Fibroblast of villous mesenchyme (primary cell): ENCODE measurements at regions not wholly inside any gene's neighbourhood (a gene's known extent, or its start where the extent isn't known, plus 50 kb on each side); places are given as distances from the start of the nearest gene placed in this dataset.

Experiments used
- DNase-seq: peaks from one replicate; pipeline ENCODE4 v3.0.0-alpha.2; 2010; ENCODE audit warnings: low read depth
- H3K4me3 ChIP-seq: 2 replicates; pipeline ENCODE4 v1.5.1; 2011; ENCODE audit warnings: low read depth, mild to moderate bottlenecking, low read length
- TF ChIP-seq, protein P1 (sequence below): IDR thresholded peaks from 2 replicates; pipeline ENCODE4 v1.5.1; 2012; ENCODE audit warnings: low read depth, mild to moderate bottlenecking, low read length; ENCODE audit not compliant: insufficient read depth

DNA sequence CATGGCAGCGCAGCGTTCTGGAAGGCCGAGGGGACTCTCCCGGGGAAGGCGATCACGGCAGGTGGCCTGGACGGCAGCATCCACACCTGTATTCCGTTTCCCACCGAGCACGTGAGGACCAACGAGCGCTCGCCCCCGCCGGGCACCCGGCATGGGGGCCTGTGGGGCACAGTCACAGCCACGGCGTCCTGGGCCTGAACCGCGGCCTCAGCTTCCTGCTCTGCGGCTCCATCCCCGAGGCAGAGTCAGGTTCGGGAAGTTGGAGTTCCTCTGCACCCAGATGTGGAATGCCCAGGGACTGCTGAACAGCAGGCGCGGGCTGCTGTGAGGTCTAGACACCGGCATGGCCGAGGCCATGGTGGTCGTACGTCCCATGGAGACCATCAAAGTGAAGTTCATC, 1713.9 kb downstream of the TP53TG3F start:
- H3K4me3 ChIP-seq, result no peak overlapping the region
- no peak for DNase-seq
- TF ChIP-seq, protein P1, sequence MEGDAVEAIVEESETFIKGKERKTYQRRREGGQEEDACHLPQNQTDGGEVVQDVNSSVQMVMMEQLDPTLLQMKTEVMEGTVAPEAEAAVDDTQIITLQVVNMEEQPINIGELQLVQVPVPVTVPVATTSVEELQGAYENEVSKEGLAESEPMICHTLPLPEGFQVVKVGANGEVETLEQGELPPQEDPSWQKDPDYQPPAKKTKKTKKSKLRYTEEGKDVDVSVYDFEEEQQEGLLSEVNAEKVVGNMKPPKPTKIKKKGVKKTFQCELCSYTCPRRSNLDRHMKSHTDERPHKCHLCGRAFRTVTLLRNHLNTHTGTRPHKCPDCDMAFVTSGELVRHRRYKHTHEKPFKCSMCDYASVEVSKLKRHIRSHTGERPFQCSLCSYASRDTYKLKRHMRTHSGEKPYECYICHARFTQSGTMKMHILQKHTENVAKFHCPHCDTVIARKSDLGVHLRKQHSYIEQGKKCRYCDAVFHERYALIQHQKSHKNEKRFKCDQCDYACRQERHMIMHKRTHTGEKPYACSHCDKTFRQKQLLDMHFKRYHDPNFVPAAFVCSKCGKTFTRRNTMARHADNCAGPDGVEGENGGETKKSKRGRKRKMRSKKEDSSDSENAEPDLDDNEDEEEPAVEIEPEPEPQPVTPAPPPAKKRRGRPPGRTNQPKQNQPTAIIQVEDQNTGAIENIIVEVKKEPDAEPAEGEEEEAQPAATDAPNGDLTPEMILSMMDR, result no peak

DNA sequence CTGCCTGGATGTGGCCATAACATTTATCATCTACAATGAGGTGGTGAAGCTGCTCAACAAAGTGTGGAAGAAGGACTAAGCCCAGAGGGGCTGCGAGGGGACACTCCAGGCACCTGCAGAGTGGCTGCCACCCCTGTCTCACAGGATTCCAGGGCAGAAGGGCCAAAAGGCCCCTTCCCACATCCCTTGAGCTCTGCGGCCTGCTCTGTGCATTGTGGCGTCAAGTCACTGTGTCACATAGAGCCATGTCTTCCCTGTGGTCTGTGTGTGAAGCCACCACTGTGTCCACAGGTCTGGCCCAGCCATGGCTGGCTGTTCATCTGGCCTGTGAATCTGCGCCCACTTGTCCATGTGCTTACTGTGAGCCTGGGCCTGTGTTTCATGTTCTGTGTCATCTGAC, 1714.6 kb downstream of the TP53TG3F start:
- DNase-seq, result no peak
- no peak overlapping the region for H3K4me3 ChIP-seq
- TF ChIP-seq, protein P1, result no peak

DNA sequence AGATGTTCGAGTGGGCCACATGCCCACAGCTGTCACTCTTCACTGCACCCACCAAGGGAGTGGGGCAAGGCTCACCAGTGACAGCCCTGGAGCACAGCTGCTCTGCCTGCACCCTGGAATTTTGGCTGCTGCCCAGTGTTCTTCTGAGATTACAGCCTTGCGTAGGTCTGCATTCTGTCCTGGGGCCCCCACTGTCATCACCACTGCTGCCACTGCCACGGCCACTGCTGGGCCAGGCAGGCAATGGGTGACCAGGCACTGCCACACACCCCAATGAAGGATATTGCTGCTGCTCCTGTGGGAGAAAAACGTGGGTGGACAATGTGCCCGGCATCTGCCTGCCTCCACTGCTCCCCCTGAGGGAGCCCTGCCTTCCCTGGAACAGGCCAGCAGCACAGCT, 1717.0 kb downstream of the TP53TG3F start:
- TF ChIP-seq, protein P1, result no peak
- no peak overlapping the region for H3K4me3 ChIP-seq
- DNase-seq, result no peak

DNA sequence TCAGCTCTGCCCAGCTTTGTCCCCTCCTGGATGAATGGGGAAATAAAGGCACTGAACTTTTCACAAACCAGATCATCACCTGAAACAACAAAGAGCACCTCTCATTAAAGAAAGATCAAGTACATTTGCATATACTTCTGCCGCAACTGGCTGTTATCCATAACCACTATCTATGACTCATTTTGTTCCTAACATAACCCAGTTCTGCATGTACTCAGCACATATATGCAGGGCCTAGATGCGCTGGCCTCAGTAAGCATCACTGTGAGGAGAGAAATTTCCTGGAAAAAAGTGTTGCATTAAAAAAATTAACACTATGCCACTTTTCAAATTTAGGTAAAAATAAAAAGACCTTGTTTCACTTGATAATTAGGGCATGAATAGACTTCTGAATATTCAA, 1718.4 kb downstream of the TP53TG3F start:
- no peak for DNase-seq
- TF ChIP-seq, protein P1, result no peak

DNA sequence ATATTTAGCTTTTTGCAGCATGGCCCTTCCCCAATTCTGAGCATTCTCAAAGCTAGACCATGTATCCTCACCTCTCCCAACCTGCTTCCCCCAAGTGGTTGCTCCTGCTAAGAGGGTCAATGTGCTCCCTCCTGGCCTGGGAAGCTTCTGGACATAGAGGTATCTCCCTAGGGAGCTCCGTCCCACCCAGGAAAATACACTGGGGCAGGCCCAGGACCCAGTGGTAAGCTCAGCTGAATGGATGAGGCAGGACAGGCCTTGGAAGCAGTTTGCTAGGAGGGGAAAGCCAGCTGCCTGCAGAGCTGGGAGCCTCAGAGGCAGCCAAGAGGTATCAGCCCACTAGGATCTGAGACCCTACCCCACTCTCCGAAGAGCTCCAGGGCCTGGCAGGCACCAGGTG, 1721.6 kb downstream of the TP53TG3F start:
- TF ChIP-seq, protein P1, result no peak
- no peak for DNase-seq
- no peak overlapping the region for H3K4me3 ChIP-seq

More for the DNA sequence above, 1718.4 kb downstream of the TP53TG3F start:
- no peak overlapping the region for H3K4me3 ChIP-seq

DNA sequence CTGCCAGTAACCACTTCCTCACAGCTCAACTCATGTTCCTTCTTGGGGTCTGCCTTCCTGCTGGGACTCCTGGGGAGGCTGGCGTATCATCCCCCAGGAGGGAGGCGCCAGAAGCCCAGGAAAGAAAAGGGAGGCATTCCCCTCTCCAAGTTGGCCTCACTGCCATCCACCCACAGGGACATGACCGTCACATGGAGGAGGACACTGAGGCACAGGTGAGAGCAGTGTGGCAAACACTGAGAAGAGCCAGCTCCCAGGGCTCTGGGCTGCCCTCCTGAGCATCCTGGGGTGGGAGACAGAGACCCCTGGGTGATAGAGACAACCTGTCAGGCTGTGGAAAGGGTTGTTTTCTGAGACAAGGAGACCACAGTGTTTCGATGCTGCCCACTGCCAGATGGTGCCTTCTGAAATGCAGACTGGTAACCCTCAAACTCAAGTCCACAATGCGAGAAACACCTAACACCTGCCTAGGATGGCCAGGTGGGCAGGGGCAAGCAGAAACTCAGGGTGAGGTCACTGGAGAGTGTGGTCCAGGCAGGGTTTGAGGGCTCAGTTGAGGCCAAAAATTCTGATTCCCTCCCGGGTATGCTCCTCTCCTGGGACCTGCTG, 1722.1 kb downstream of the TP53TG3F start:
- DNase-seq, result no peak
- H3K4me3 ChIP-seq, result no peak overlapping the region
- TF ChIP-seq, protein P1, result no peak

DNA sequence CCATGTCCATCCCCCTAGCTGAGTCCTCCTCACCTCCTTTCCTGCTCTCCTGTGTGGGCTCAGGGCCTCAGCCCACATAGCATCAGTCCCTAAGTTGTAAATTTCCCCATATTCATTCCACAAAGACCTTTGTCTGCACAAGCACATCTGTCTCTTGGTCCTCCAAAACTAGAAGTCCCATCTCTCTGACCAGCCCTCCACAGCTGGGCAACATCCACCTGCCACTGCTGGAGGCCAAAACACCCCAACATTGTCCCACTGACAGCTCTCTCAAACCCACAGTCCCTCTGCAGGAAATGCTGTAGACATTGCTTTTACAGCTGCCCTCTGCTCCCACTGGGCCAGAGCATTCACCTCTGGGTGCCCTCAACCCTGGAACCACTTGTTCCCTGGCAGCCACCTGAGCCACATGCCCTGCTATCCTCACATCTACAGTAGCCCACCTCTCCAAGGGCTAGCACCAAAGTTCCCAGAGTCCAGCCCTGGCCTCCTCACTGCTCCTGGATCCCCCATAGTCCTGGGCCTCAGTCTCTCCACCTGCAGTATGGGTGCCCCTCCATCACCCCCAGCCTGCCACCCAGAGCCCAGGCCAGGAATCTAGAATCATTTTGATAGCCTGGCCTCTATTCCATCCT, 1722.7 kb downstream of the TP53TG3F start:
- no peak overlapping the region for H3K4me3 ChIP-seq
- TF ChIP-seq, protein P1, result no peak
- DNase-seq, result no peak
